CD4-positive, alpha-beta T cell (primary cell): ENCODE measurements at regions not wholly inside any gene's neighbourhood (a gene's known extent, or its start where the extent isn't known, plus 50 kb on each side); places are given as distances from the start of the nearest gene placed in this dataset.

ENCODE experiments used
- ATAC-seq: fragments of 200-7000 bp; cut with Tn5 transposase; one replicate; pipeline ENCODE4 v1.10.0; 2022; ENCODE audit warnings: mild to moderate bottlenecking; ENCODE audit not compliant: poor library complexity
- CTCF ChIA-PET: fragments of 350-600 bp; sonication (Branson Sonifier 250); formaldehyde crosslinking; loops from one replicate; lab custom pipeline; 2021; ENCODE audit warnings: antibody characterized with exemption, inconsistent platforms; lab: Charles Lee
- POLR2A ChIA-PET: fragments of 350-600 bp; sonication (Branson Sonifier 250); formaldehyde crosslinking; loops from one replicate; lab custom pipeline; 2021; ENCODE audit warnings: antibody characterized with exemption, inconsistent platforms; lab: Charles Lee
- DNase-seq, 14 experiments: peaks; one replicate each; pipeline ENCODE4 v3.0.0-alpha.2; 2013 to 2020; ENCODE audit warnings: mixed read lengths in 2 of 14
- H3K27ac ChIP-seq, 2 donors: one replicate each; pipeline versions ENCODE4 v1.5.1 to v1.7.0; 2013; ENCODE audit warnings: low read length in 2 of 2, low read depth in 1 of 2, mild to moderate bottlenecking in 1 of 2
- H3K27me3 ChIP-seq, 2 experiments: 1 replicate in 1 of 2; 2 replicates in 1 of 2; pipeline versions ENCODE4 v1.6.1 to v1.7.0; 2013; ENCODE audit warnings: low read length in 2 of 2, control low read depth in 1 of 2, mild to moderate bottlenecking in 1 of 2, moderate library complexity in 1 of 2; ENCODE audit not compliant: insufficient read depth in 2 of 2, control insufficient read depth in 1 of 2
- H3K36me3 ChIP-seq: one replicate; pipeline ENCODE4 v1.6.1; 2013; ENCODE audit warnings: low read length, control low read depth; ENCODE audit not compliant: insufficient read depth
- H3K4me1 ChIP-seq: one replicate; pipeline ENCODE4 v1.6.1; 2013; ENCODE audit warnings: low read length, control low read depth; ENCODE audit not compliant: insufficient read depth
- H3K4me3 ChIP-seq: one replicate; pipeline ENCODE4 v1.5.1; 2013; ENCODE audit warnings: mild to moderate bottlenecking, low read length, moderate library complexity
- H3K9me3 ChIP-seq, 2 experiments: 1 replicate in 1 of 2; 2 replicates in 1 of 2; pipeline versions ENCODE4 v1.6.1 to v1.7.0; 2013; ENCODE audit warnings: low read length in 2 of 2, mild to moderate bottlenecking in 2 of 2, control low read depth in 1 of 2, moderate library complexity in 1 of 2; ENCODE audit not compliant: control insufficient read depth in 1 of 2, insufficient read depth in 1 of 2
- H3K27ac Mint-ChIP-seq: one replicate; pipeline ENCODE4 v1.8.0; 2020; ENCODE audit warnings: mixed read lengths
- H3K27me3 Mint-ChIP-seq: one replicate; pipeline ENCODE4 v1.8.0; 2021; ENCODE audit warnings: mixed read lengths
- H3K36me3 Mint-ChIP-seq: one replicate; pipeline ENCODE4 v1.8.0; 2021; ENCODE audit warnings: low read depth, mixed read lengths
- H3K4me1 Mint-ChIP-seq: one replicate; pipeline ENCODE4 v1.8.0; 2021; ENCODE audit warnings: low read depth, mixed read lengths
- H3K4me3 Mint-ChIP-seq: one replicate; pipeline ENCODE4 v1.8.0; 2020; ENCODE audit warnings: mild to moderate bottlenecking, mixed read lengths
- H3K9me3 Mint-ChIP-seq: one replicate; pipeline ENCODE4 v1.8.0; 2020; ENCODE audit warnings: mixed read lengths
- CTCF ChIP-seq: fragments of 200-600 bp; IDR thresholded peaks from one replicate; pipeline ENCODE4 v1.8.0; 2022; ENCODE audit warnings: antibody characterized with exemption, mild to moderate bottlenecking
- intact Hi-C, 2 experiments: fragments of 100-400 bp; cut with DNase I in 1 of 2; cut with micrococcal nuclease in 1 of 2; formaldehyde crosslinking; loops; one replicate each; pipeline versions ENCODE4 v1.15.1 to v1.9.0; 2023 to 2025; cut with DNase I, micrococcal nuclease

DNA sequence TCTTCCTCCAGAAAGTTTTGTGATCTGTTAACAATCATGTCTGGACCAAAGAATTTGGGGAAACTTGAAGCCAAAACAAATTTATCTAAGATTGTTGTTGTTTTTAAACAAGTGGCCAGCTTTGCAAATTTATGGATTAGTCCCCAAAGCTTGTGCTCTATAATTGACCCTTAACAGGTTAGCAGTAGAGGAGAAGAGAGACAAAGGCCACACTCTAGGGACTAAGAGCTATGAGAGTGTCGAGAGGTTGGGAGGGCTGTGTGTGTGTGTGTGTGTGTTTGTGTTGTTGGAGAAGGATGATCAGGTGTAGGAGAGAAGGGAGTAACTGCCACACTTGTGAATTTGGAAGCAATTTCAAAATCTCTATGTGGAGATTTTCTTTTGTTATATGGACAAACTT lies 367.3 kb downstream of the KCNRG start:
- Histone ChIP-seq H3K36me3 (no peaks in the 10 kb centered on the region), H3K4me1 (peaks cover 11% of the 10 kb centered on the region), H3K27me3 (no peaks in the 10 kb centered on the region), H3K4me3 (no peak overlapping the region), H3K27ac (no peak overlapping the region), H3K9me3 (peaks cover 3 to 15% of the 10 kb centered on the region in 2 experiments)
- ATAC-seq (no peak), DNase-seq (no peak)
- POLR2A ChIA-PET = interaction anchor here (1.0 kb wide), 1 partner anchor 16 kb away, joined by 3 read pairs; no protein-coding TSS in a partner anchor
- Mint-ChIP-seq H3K9me3 (peaks cover 16% of the 10 kb centered on the region), H3K36me3 (peaks cover 8% of the 10 kb centered on the region), H3K27me3 (no peaks in the 10 kb centered on the region), H3K27ac (no peak overlapping the region), H3K4me1 (peaks cover 10% of the 10 kb centered on the region), H3K4me3 (no peak overlapping the region)
- intact Hi-C loops = loop anchor here in 1 of 2 experiments (10.0 kb wide), 1 partner anchor 408 kb away; no protein-coding TSS in a partner anchor
- no peak for TF ChIP-seq CTCF
- CTCF ChIA-PET = no interaction called here

- Histone ChIP-seq H3K4me3 (no peak overlapping the region), H3K4me1 (peaks cover 11% of the 10 kb centered on the region), H3K27me3 (no peaks in the 10 kb centered on the region), H3K9me3 (peaks cover 3 to 15% of the 10 kb centered on the region in 2 experiments), H3K27ac (no peak overlapping the region), H3K36me3 (no peaks in the 10 kb centered on the region)
- Mint-ChIP-seq H3K4me1 (peaks cover 10% of the 10 kb centered on the region), H3K27ac (no peak overlapping the region), H3K36me3 (peaks cover 8% of the 10 kb centered on the region), H3K27me3 (no peaks in the 10 kb centered on the region), H3K4me3 (no peak overlapping the region), H3K9me3 (peaks cover 16% of the 10 kb centered on the region)
- intact Hi-C loops = loop anchor here in 1 of 2 experiments (10.0 kb wide), 1 partner anchor 408 kb away; no protein-coding TSS in a partner anchor
- ChIA-PET POLR2A (no interaction called here), CTCF (no interaction called here)
- no peak for TF ChIP-seq CTCF
- ATAC-seq (no peak), DNase-seq (no peak)
These were observed 367.7 kb downstream of the KCNRG start for GRCh38 chr13:50382951-50383350.

DNA sequence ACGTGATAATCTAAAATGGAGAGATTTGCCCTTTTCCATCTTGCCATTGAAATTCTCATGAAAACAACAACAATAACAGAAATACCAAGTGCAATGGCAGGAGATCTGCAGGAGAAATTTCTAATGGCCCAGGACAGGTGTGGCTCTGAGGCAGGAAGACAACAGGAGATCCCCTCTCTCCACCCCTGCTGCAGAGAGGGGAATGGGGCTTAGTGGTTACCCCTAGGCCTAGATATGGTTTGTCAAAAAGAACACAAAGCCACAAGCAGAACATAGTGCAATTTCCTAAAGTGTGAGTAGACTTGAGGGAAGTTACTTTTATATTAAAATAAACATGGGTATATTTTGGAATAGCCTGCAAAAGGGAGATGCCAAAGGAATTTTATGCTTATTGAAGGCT lies 369.5 kb downstream of the KCNRG start:
- Histone ChIP-seq H3K9me3 (peaks cover 3 to 15% of the 10 kb centered on the region in 2 experiments), H3K4me1 (peaks cover 11% of the 10 kb centered on the region), H3K27me3 (no peaks in the 10 kb centered on the region), H3K36me3 (no peaks in the 10 kb centered on the region), H3K27ac (no peak overlapping the region), H3K4me3 (no peak overlapping the region)
- Mint-ChIP-seq H3K27ac (no peak overlapping the region), H3K4me1 (peaks cover 5% of the 10 kb centered on the region), H3K36me3 (peaks cover 8% of the 10 kb centered on the region), H3K27me3 (no peaks in the 10 kb centered on the region), H3K9me3 (peaks cover 16% of the 10 kb centered on the region), H3K4me3 (no peak overlapping the region)
- ChIA-PET CTCF (no interaction called here), POLR2A (no interaction called here)
- no peak for TF ChIP-seq CTCF
- peak in 1 of 14 experiments; percentile 60 for DNase-seq
- intact Hi-C loops = loop anchor here in 1 of 2 experiments (10.0 kb wide), 1 partner anchor 410 kb away; no protein-coding TSS in a partner anchor
- no peak for ATAC-seq
